ENCODE measurements at regions not wholly inside any gene's neighbourhood (a gene's known extent, or its start where the extent isn't known, plus 50 kb on each side); places are given as distances from the start of the nearest gene placed in this dataset.

- TF ChIP-seq CTCF (IDR thresholded peaks at IDR 0.05), result no peak
- TF ChIP-seq EP300 (IDR thresholded peaks at IDR 0.05), result no peak
- TF ChIP-seq POLR2A (IDR thresholded peaks at IDR 0.05), result no peak
- TF ChIP-seq POLR2AphosphoS5 (IDR thresholded peaks at IDR 0.05), result no peak
Measured at GRCh38 chr1:95815511-95815910, 581.5 kb downstream of the RWDD3 start.

DNA sequence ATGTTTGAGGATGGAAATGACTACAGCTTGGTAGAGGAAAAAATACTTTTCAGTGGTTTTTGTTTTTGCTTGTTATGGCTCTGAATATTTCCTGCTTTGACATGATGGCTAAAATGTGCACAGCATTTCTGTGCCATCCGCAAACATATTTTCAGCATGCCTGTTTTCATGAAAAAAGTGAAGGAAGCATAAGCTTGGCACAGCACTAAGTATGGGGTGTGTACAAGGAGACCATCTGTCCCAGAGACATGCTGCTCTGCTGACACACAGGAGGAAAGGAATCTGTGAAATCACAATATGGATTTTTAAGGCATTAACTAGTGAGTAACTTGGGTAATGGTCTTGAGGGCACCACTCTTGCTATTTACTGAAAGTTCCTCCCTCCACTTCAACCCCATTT, 595.5 kb downstream of the RWDD3 start:
- no peaks in the 10 kb centered on the region for H3K36me3 ChIP-seq
- 94 to 96% methylated on average over 1 of the region's 1 CpG for WGBS, 2 donors
- no peak overlapping the region for H3K27ac ChIP-seq
- TF ChIP-seq POLR2A (IDR thresholded peaks at IDR 0.05), result no peak
- TF ChIP-seq POLR2AphosphoS5 (IDR thresholded peaks at IDR 0.05), result no peak
- TF ChIP-seq CTCF (IDR thresholded peaks at IDR 0.05), result no peak
- TF ChIP-seq EP300 (IDR thresholded peaks at IDR 0.05), result no peak
- no peaks in the 10 kb centered on the region for H3K4me1 ChIP-seq
- no peaks in the 10 kb centered on the region for H3K9me3 ChIP-seq
- no peak for DNase-seq
- intact Hi-C loops (cut with DNase I), result no loop called here
- H3K4me3 ChIP-seq, result no peak overlapping the region
- no peaks in the 10 kb centered on the region for H3K27me3 ChIP-seq

More at GRCh38 chr1:95815511-95815910, 581.5 kb downstream of the RWDD3 start:
- no peak for DNase-seq
- 40 to 66% methylated on average over 2 of the region's 2 CpGs for whole genome bisulfite sequencing, 2 donors
- intact Hi-C loops (cut with DNase I), result no loop called here
- Histone ChIP-seq H3K4me3 (no peak overlapping the region), H3K9me3 (no peaks in the 10 kb centered on the region), H3K36me3 (no peaks in the 10 kb centered on the region), H3K4me1 (no peaks in the 10 kb centered on the region), H3K27ac (no peak overlapping the region), H3K27me3 (no peaks in the 10 kb centered on the region)

GRCh38 chr1:95832370-95832769, 598.4 kb downstream of the RWDD3 start:
- Histone ChIP-seq H3K4me1 (no peaks in the 10 kb centered on the region), H3K27ac (no peak overlapping the region), H3K9me3 (peaks cover 0 to 10% (median 0%) of the 10 kb centered on the region in 4 donors), H3K4me3 (no peak overlapping the region), H3K36me3 (no peaks in the 10 kb centered on the region), H3K27me3 (no peaks in the 10 kb centered on the region)
- intact Hi-C loops (cut with DNase I), result no loop called here
- 76 to 82% methylated on average over 2 of the region's 2 CpGs for WGBS, 2 donors
- TF ChIP-seq POLR2AphosphoS5 (IDR thresholded peaks at IDR 0.05) (no peak), POLR2A (IDR thresholded peaks at IDR 0.05) (no peak), CTCF (IDR thresholded peaks at IDR 0.05) (no peak), EP300 (IDR thresholded peaks at IDR 0.05) (no peak)
- DNase-seq, result no peak

DNA sequence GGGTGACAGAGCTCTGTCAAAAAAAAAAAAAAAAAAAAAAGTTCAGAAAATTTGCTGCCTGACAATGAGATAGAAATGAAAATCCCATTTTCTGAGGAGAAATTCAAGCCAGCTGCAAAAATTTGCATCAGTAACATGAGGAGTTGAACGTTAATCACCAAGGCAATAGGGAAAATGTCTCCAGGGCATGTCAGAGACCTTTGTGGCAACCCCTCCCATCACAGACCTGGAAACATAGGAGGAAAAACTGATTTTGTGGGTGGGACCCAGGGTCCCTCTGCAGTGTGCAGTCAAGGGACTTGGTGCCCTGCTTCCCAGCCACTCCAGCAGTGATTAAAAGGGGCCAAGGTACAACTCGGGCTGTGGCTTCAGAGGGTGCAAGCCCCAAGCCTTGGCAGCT, 615.4 kb downstream of the RWDD3 start:
- WGBS, 2 donors, result 78 to 84% methylated on average over 2 of the region's 2 CpGs
- DNase-seq, result no peak
- Histone ChIP-seq H3K27ac (no peak overlapping the region), H3K4me1 (no peaks in the 10 kb centered on the region), H3K27me3 (no peaks in the 10 kb centered on the region), H3K9me3 (no peaks in the 10 kb centered on the region), H3K4me3 (no peak overlapping the region), H3K36me3 (no peaks in the 10 kb centered on the region)
- TF ChIP-seq EP300 (IDR thresholded peaks at IDR 0.05) (no peak), CTCF (IDR thresholded peaks at IDR 0.05) (no peak), POLR2A (IDR thresholded peaks at IDR 0.05) (no peak), POLR2AphosphoS5 (IDR thresholded peaks at IDR 0.05) (no peak)
- intact Hi-C loops (cut with DNase I), result no loop called here

- Histone ChIP-seq H3K27me3 (no peaks in the 10 kb centered on the region), H3K4me3 (no peak overlapping the region), H3K4me1 (no peaks in the 10 kb centered on the region), H3K36me3 (no peaks in the 10 kb centered on the region), H3K9me3 (no peaks in the 10 kb centered on the region), H3K27ac (no peak overlapping the region)
- no peak for DNase-seq
- WGBS, 2 donors, result 89 to 90% methylated on average over 1 of the region's 1 CpG
- TF ChIP-seq EP300 (IDR thresholded peaks at IDR 0.05), result no peak
- TF ChIP-seq CTCF (IDR thresholded peaks at IDR 0.05), result no peak
- TF ChIP-seq POLR2AphosphoS5 (IDR thresholded peaks at IDR 0.05), result no peak
- TF ChIP-seq POLR2A (IDR thresholded peaks at IDR 0.05), result no peak
- intact Hi-C loops (cut with DNase I), result no loop called here
Measured at GRCh38 chr1:95850165-95850649, 616.2 kb downstream of the RWDD3 start.

Measured in sigmoid colon (tissue), 6 donors.